ENCODE measurements at regions not wholly inside any gene's neighbourhood (a gene's known extent, or its start where the extent isn't known, plus 50 kb on each side); places are given as distances from the start of the nearest gene placed in this dataset.

GRCh38 chr4:11495291-11495690, 66.6 kb upstream of the HS3ST1 start:
- DNase-seq (ENCODE audit: low spot score) = no peak
- no peak for TF ChIP-seq CTCF (IDR thresholded peaks at IDR 0.05; ENCODE audit: borderline replicate concordance, control extremely low read depth, extremely low read depth, insufficient read depth, missing control alignments)
- in situ Hi-C loops (cut with MboI; ENCODE audit: low sequenced_read_pairs, unreplicated experiment) = no loop called here

- in situ Hi-C loops (cut with MboI; ENCODE audit: low sequenced_read_pairs, unreplicated experiment) = no loop called here
- no peak for TF ChIP-seq CTCF (IDR thresholded peaks at IDR 0.05; ENCODE audit: borderline replicate concordance, control extremely low read depth, extremely low read depth, insufficient read depth, missing control alignments)
- DNase-seq (ENCODE audit: low spot score) = no peak
Observed at GRCh38 chr4:11494232-11494631, 65.5 kb upstream of the HS3ST1 start.

GRCh38 chr4:11489453-11490083, 60.9 kb upstream of the HS3ST1 start:
- DNase-seq (ENCODE audit: low spot score) = no peak
- no peak for TF ChIP-seq CTCF (IDR thresholded peaks at IDR 0.05; ENCODE audit: borderline replicate concordance, control extremely low read depth, extremely low read depth, insufficient read depth, missing control alignments)
- in situ Hi-C loops (cut with MboI; ENCODE audit: low sequenced_read_pairs, unreplicated experiment) = no loop called here

GRCh38 chr4:11488657-11489452, 60.2 kb upstream of the HS3ST1 start:
- TF ChIP-seq CTCF (IDR thresholded peaks at IDR 0.05; ENCODE audit: borderline replicate concordance, control extremely low read depth, extremely low read depth, insufficient read depth, missing control alignments) = no peak

GRCh38 chr4:11487868-11488544, 59.3 kb upstream of the HS3ST1 start:
- DNase-seq (ENCODE audit: low spot score) = no peak
- TF ChIP-seq CTCF (IDR thresholded peaks at IDR 0.05; ENCODE audit: borderline replicate concordance, control extremely low read depth, extremely low read depth, insufficient read depth, missing control alignments) = no peak
- in situ Hi-C loops (cut with MboI; ENCODE audit: low sequenced_read_pairs, unreplicated experiment) = no loop called here

More at GRCh38 chr4:11488657-11489452, 60.2 kb upstream of the HS3ST1 start:
- DNase-seq (ENCODE audit: low spot score) = no peak
- in situ Hi-C loops (cut with MboI; ENCODE audit: low sequenced_read_pairs, unreplicated experiment) = no loop called here

- in situ Hi-C loops (cut with MboI; ENCODE audit: low sequenced_read_pairs, unreplicated experiment) = no loop called here
- DNase-seq (ENCODE audit: low spot score) = no peak
- no peak for TF ChIP-seq CTCF (IDR thresholded peaks at IDR 0.05; ENCODE audit: borderline replicate concordance, control extremely low read depth, extremely low read depth, insufficient read depth, missing control alignments)
Observed at GRCh38 chr4:11487139-11487538, 58.4 kb upstream of the HS3ST1 start.

Measured in GM13976 (cell line).